ENCODE measurements at regions not wholly inside any gene's neighbourhood (a gene's known extent, or its start where the extent isn't known, plus 50 kb on each side); places are given as distances from the start of the nearest gene placed in this dataset.
"Not testable (repeated sequence)": the region's sequence is repeated elsewhere in the genome, so short reads cannot be mapped to it uniquely, and the experiment has no call there.

DNA sequence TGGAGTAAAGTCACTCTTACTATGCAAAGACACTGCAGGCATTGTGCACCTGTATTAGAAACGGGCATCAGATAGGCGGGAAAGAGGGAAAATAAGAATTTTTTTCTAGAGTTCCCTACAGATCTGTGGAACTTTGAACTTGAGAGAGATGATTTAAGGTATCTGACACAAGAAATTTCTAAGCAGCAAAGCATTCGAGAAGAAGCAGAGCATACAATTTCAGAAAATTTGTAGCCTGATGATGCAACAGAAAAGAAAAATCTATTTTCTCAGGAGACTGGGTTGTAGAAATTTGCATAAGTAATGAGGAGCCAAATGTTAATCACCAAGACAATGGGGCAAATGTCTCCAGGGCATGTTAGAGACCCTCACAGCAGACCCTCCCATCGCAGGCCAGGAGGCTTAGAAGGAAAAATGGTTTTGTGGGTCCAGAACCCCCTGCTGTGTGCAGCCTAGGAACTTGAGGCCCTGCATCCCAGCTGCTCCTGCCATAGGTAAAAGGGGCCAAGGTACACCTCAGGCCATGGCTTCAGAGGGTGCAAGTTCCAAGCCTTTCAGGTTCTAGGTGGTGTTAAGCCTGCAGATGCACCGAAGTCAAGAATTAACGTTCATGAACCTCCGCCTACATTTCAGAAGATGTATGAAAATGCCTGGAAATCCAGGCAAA is 163.5 kb upstream of the GTF2H2 start:
- DNase-seq, result peak in 1 of 2 donors; percentile 9

More for the DNA sequence above, 163.5 kb upstream of the GTF2H2 start:
- H3K9me3 ChIP-seq; H3K4me3 ChIP-seq; H3K36me3 ChIP-seq; H3K4me1 ChIP-seq; H3K27ac ChIP-seq; H3K27me3 ChIP-seq; intact Hi-C loops (cut with DNase I; ENCODE audit: low total_unique reads): not testable (repeated sequence)

Measured in uterus (tissue), 3 donors.